ENCODE measurements at regions not wholly inside any gene's neighbourhood (a gene's known extent, or its start where the extent isn't known, plus 50 kb on each side); places are given as distances from the start of the nearest gene placed in this dataset.
"Not testable (repeated sequence)": the region's sequence is repeated elsewhere in the genome, so short reads cannot be mapped to it uniquely, and the experiment has no call there.

- not testable (repeated sequence) for DNase-seq
Observed at GRCh38 chr10:20652424-20652823, 244.7 kb downstream of the NEBL start.

GRCh38 chr10:20648263-20648874, 248.7 kb downstream of the NEBL start:
- no peak for DNase-seq

- no peak for DNase-seq
Observed at GRCh38 chr10:20647756-20648155, 249.4 kb downstream of the NEBL start.

GRCh38 chr10:20644421-20644820, 252.7 kb downstream of the NEBL start:
- peak; percentile 9 for DNase-seq

GRCh38 chr10:20641605-20642004, 255.5 kb downstream of the NEBL start:
- no peak for DNase-seq

GRCh38 chr10:20635570-20635969, 261.5 kb downstream of the NEBL start:
- DNase-seq: no peak

GRCh38 chr10:20634839-20635238, 262.3 kb downstream of the NEBL start:
- no peak for DNase-seq

- DNase-seq: no peak
Observed at GRCh38 chr10:20633714-20634113, 263.4 kb downstream of the NEBL start.

- no peak for DNase-seq
Observed at GRCh38 chr10:20632696-20633095, 264.4 kb downstream of the NEBL start.

GRCh38 chr10:20631229-20631628, 265.9 kb downstream of the NEBL start:
- DNase-seq: no peak

GRCh38 chr10:20630092-20630643, 266.9 kb downstream of the NEBL start:
- no peak for DNase-seq

GRCh38 chr10:20627946-20628507, 269.1 kb downstream of the NEBL start:
- DNase-seq: no peak

GRCh38 chr10:20627087-20627486, 270.0 kb downstream of the NEBL start:
- no peak for DNase-seq

GRCh38 chr10:20625868-20626267, 271.2 kb downstream of the NEBL start:
- no peak for DNase-seq

- peak; percentile 53 for DNase-seq
Observed at GRCh38 chr10:20624642-20625041, 272.5 kb downstream of the NEBL start.

GRCh38 chr10:20623546-20623945, 273.6 kb downstream of the NEBL start:
- DNase-seq: no peak

GRCh38 chr10:20622531-20623211, 274.4 kb downstream of the NEBL start:
- DNase-seq: peak; percentile 78

- no peak for DNase-seq
Observed at GRCh38 chr10:20620981-20621380, 276.1 kb downstream of the NEBL start.

GRCh38 chr10:20618011-20618547, 279.0 kb downstream of the NEBL start:
- no peak for DNase-seq

- no peak for DNase-seq
Observed at GRCh38 chr10:20616918-20617810, 279.9 kb downstream of the NEBL start.

GRCh38 chr10:20616056-20616671, 280.9 kb downstream of the NEBL start:
- DNase-seq: no peak

GRCh38 chr10:20615395-20615794, 281.7 kb downstream of the NEBL start:
- no peak for DNase-seq
